WTC11 (cell line): ENCODE measurements at regions not wholly inside any gene's neighbourhood (a gene's known extent, or its start where the extent isn't known, plus 50 kb on each side); places are given as distances from the start of the nearest gene placed in this dataset.

Experiments
- ATAC-seq: fragments of 200-7000 bp; cut with Tn5 transposase; 2 replicates; pipeline ENCODE4 v1.10.0; 2021; ENCODE audit warnings: mild to moderate bottlenecking, moderate library complexity
- CTCF ChIA-PET: fragments of 300-600 bp; sonication (Branson Sonifier 250); formaldehyde crosslinking; loops from one replicate; lab custom pipeline; 2021; ENCODE audit warnings: antibody characterized with exemption; lab: Charles Lee
- POLR2A ChIA-PET: fragments of 350-600 bp; sonication (Branson Sonifier 250); formaldehyde crosslinking; loops from one replicate; lab custom pipeline; 2021; ENCODE audit warnings: antibody characterized with exemption; lab: Charles Lee
- DNase-seq: peaks from one replicate; pipeline ENCODE4 v3.0.0; 2021; ENCODE audit warnings: low spot score
- H3K27ac Mint-ChIP-seq: 2 replicates; pipeline ENCODE4 v1.8.0; 2021; ENCODE audit warnings: mixed read lengths
- H3K27me3 Mint-ChIP-seq: 2 replicates; pipeline ENCODE4 v1.8.0; 2021; ENCODE audit warnings: low read depth, mild to moderate bottlenecking, moderate library complexity, mixed read lengths
- H3K36me3 Mint-ChIP-seq: 2 replicates; pipeline ENCODE4 v1.8.0; 2021; ENCODE audit warnings: mixed read lengths
- H3K4me1 Mint-ChIP-seq: 2 replicates; pipeline ENCODE4 v1.8.0; 2022; ENCODE audit warnings: mixed read lengths
- H3K4me3 Mint-ChIP-seq: 2 replicates; pipeline ENCODE4 v1.8.0; 2021; ENCODE audit warnings: mild to moderate bottlenecking, moderate library complexity, mixed read lengths
- H3K9me3 Mint-ChIP-seq: 2 replicates; pipeline ENCODE4 v1.8.0; 2021; ENCODE audit warnings: mixed read lengths
- ELF4 ChIP-seq: sonication (generic); formaldehyde crosslinking; IDR thresholded peaks from 2 replicates; pipeline ENCODE4 v1.8.1; 2022; ENCODE audit warnings: low read depth, mild to moderate bottlenecking, moderate library complexity, missing genetic modification reagents
- MXD4 ChIP-seq: fragments of 250-450 bp; sonication (Bioruptor Pico); IDR thresholded peaks from 2 replicates; pipeline ENCODE4 v1.8.0; 2021; ENCODE audit warnings: mild to moderate bottlenecking, moderate library complexity, borderline replicate concordance
- MYBL2 ChIP-seq: sonication (generic); formaldehyde crosslinking; IDR thresholded peaks from 2 replicates; pipeline ENCODE4 v1.8.1; 2023; ENCODE audit warnings: mild to moderate bottlenecking, moderate library complexity, missing genetic modification reagents
- NFE2L1 ChIP-seq: sonication (generic); formaldehyde crosslinking; IDR thresholded peaks from 2 replicates; pipeline ENCODE4 v1.8.1; 2023; ENCODE audit warnings: missing genetic modification reagents
- RORB ChIP-seq: fragments of 250-450 bp; sonication (Bioruptor Pico); IDR thresholded peaks from 2 replicates; pipeline ENCODE4 v1.9.0; 2021; ENCODE audit warnings: mild to moderate bottlenecking
- ZNF396 ChIP-seq: fragments of 250-450 bp; sonication (Bioruptor Pico); IDR thresholded peaks from 2 replicates; pipeline ENCODE4 v1.8.0; 2021; ENCODE audit warnings: mild to moderate bottlenecking, moderate library complexity, borderline replicate concordance
- ZNF671 ChIP-seq: fragments of 250-450 bp; sonication (Bioruptor Pico); IDR thresholded peaks from 2 replicates; pipeline ENCODE4 v1.8.0; 2021; ENCODE audit warnings: mild to moderate bottlenecking
- TF ChIP-seq, protein P1 (sequence below): sonication (generic); formaldehyde crosslinking; IDR thresholded peaks from 2 replicates; pipeline ENCODE4 v1.8.0; 2022; ENCODE audit warnings: mild to moderate bottlenecking, missing genetic modification reagents
- TF ChIP-seq, protein P2 (sequence below): sonication (generic); formaldehyde crosslinking; IDR thresholded peaks from 2 replicates; pipeline ENCODE4 v1.8.0; 2022; ENCODE audit warnings: mild to moderate bottlenecking, missing genetic modification reagents
- TF ChIP-seq, protein P3 (sequence below): sonication (generic); formaldehyde crosslinking; IDR thresholded peaks from 2 replicates; pipeline ENCODE4 v1.8.1; 2023; ENCODE audit warnings: mild to moderate bottlenecking, moderate library complexity, missing genetic modification reagents
- TF ChIP-seq, protein P4 (sequence below): fragments of 250-450 bp; sonication (Bioruptor Pico); conservative IDR thresholded peaks from 2 replicates; pipeline ENCODE4 v1.9.0; 2021; ENCODE audit warnings: mild to moderate bottlenecking
- TF ChIP-seq, protein P5 (sequence below): fragments of 250-450 bp; sonication (Bioruptor Pico); IDR thresholded peaks from 2 replicates; pipeline ENCODE4 v1.9.0; 2021; ENCODE audit warnings: moderate library complexity, mild to moderate bottlenecking, inconsistent platforms, borderline replicate concordance
- TF ChIP-seq, protein P6 (sequence below): sonication (generic); formaldehyde crosslinking; IDR thresholded peaks from 2 replicates; pipeline ENCODE4 v1.8.0; 2023; ENCODE audit warnings: missing genetic modification reagents
- TF ChIP-seq, protein P7 (sequence below): sonication (generic); formaldehyde crosslinking; IDR thresholded peaks from 2 replicates; pipeline ENCODE4 v1.8.0; 2022; ENCODE audit warnings: mild to moderate bottlenecking, missing genetic modification reagents
- TF ChIP-seq, protein P8 (sequence below): fragments of 250-450 bp; sonication (Bioruptor Pico); IDR thresholded peaks from 2 replicates; pipeline ENCODE4 v2.1.2; 2022; ENCODE audit warnings: mild to moderate bottlenecking, moderate library complexity

DNA sequence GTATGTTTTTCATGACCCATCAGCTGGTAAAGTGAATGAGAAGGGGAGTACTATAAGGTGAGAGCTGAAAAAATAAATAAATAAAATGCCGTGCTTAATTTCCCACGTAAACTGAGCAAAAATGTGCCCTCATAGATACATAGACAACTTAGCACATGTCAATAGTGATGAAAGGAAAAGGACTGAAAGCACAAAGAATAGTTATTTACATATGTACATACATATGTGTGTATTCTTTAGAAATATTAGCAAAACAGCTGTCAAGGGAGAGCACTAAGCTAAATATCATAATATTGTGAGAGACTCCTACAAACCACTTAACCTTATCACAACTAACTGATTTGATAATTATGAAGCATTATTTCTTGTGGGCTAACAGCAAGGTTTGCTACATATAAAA, 213.6 kb upstream of the FTMT start:
- TF ChIP-seq, protein P1, sequence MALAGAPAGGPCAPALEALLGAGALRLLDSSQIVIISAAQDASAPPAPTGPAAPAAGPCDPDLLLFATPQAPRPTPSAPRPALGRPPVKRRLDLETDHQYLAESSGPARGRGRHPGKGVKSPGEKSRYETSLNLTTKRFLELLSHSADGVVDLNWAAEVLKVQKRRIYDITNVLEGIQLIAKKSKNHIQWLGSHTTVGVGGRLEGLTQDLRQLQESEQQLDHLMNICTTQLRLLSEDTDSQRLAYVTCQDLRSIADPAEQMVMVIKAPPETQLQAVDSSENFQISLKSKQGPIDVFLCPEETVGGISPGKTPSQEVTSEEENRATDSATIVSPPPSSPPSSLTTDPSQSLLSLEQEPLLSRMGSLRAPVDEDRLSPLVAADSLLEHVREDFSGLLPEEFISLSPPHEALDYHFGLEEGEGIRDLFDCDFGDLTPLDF (CRISPR knock-in tag) = no peak
- TF ChIP-seq MYBL2 (CRISPR knock-in tag) (no peak), ZNF396 (CRISPR knock-in tag) (no peak), ELF4 (CRISPR knock-in tag) (no peak), NFE2L1 (CRISPR knock-in tag) (no peak), MXD4 (CRISPR knock-in tag) (no peak)
- TF ChIP-seq, protein P2, sequence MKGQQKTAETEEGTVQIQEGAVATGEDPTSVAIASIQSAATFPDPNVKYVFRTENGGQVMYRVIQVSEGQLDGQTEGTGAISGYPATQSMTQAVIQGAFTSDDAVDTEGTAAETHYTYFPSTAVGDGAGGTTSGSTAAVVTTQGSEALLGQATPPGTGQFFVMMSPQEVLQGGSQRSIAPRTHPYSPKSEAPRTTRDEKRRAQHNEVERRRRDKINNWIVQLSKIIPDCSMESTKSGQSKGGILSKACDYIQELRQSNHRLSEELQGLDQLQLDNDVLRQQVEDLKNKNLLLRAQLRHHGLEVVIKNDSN (CRISPR knock-in tag) = no peak
- TF ChIP-seq, protein P3, sequence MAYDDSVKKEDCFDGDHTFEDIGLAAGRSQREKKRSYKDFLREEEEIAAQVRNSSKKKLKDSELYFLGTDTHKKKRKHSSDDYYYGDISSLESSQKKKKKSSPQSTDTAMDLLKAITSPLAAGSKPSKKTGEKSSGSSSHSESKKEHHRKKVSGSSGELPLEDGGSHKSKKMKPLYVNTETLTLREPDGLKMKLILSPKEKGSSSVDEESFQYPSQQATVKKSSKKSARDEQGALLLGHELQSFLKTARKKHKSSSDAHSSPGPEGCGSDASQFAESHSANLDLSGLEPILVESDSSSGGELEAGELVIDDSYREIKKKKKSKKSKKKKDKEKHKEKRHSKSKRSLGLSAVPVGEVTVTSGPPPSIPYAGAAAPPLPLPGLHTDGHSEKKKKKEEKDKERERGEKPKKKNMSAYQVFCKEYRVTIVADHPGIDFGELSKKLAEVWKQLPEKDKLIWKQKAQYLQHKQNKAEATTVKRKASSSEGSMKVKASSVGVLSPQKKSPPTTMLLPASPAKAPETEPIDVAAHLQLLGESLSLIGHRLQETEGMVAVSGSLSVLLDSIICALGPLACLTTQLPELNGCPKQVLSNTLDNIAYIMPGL (CRISPR knock-in tag) = no peak
- TF ChIP-seq, protein P4, sequence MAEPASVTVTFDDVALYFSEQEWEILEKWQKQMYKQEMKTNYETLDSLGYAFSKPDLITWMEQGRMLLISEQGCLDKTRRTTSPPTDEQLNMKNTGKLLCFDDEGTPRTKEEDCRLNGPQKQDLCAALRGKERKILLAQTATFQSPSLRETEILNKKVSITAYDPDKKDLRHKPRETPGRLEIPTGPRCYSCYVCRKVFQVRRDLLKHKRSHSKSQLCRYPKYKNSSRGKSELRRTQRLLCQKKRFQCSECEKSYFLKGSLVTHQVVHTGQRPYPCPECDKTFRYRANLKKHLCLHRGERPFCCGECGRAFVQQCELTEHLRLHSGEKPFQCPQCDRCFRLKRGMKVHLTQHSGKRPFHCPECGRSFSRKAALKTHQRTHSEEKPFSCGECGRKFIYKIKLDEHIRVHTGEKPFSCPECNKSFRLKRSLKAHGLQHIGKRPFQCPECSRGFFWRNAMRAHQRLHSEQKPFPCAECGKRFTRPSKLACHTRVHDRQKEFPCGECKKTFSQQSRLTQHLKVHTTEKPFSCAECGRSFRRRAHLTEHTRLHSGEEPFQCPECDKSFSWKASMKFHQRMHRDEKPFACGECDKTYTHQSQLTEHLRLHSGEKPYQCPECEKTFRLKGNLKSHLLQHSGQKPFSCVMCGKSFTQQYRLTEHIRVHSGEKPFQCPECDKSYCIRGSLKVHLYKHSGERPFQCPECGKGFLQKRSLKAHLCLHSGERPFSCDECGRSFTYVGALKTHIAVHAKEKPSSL = no peak
- TF ChIP-seq, protein P5, sequence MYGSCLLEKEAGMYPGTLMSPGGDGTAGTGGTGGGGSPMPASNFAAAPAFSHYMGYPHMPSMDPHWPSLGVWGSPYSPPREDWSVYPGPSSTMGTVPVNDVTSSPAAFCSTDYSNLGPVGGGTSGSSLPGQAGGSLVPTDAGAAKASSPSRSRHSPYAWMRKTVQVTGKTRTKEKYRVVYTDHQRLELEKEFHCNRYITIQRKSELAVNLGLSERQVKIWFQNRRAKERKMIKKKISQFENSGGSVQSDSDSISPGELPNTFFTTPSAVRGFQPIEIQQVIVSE (CRISPR knock-in tag) = no peak
- TF ChIP-seq, protein P6, sequence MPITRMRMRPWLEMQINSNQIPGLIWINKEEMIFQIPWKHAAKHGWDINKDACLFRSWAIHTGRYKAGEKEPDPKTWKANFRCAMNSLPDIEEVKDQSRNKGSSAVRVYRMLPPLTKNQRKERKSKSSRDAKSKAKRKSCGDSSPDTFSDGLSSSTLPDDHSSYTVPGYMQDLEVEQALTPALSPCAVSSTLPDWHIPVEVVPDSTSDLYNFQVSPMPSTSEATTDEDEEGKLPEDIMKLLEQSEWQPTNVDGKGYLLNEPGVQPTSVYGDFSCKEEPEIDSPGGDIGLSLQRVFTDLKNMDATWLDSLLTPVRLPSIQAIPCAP = no peak
- TF ChIP-seq, protein P7, sequence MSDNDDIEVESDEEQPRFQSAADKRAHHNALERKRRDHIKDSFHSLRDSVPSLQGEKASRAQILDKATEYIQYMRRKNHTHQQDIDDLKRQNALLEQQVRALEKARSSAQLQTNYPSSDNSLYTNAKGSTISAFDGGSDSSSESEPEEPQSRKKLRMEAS (CRISPR knock-in tag) = no peak
- TF ChIP-seq, protein P8, sequence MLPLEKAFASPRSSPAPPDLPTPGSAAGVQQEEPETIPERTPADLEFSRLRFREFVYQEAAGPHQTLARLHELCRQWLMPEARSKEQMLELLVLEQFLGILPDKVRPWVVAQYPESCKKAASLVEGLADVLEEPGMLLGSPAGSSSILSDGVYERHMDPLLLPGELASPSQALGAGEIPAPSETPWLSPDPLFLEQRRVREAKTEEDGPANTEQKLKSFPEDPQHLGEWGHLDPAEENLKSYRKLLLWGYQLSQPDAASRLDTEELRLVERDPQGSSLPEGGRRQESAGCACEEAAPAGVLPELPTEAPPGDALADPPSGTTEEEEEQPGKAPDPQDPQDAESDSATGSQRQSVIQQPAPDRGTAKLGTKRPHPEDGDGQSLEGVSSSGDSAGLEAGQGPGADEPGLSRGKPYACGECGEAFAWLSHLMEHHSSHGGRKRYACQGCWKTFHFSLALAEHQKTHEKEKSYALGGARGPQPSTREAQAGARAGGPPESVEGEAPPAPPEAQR (CRISPR knock-in tag) = no peak
- TF ChIP-seq, all 79 proteins: peak for 0
- ChIA-PET POLR2A (no interaction called here), CTCF (no interaction called here)
- Mint-ChIP-seq H3K9me3 (peaks cover 9% of the 10 kb centered on the region; the same call in 1 of the 2 replicates), H3K4me3 (no peak overlapping the region), H3K36me3 (no peaks in the 10 kb centered on the region), H3K27me3 (no peaks in the 10 kb centered on the region), H3K27ac (no peak overlapping the region), H3K4me1 (peaks cover 9% of the 10 kb centered on the region)
- DNase-seq (no peak), ATAC-seq (no peak)

DNA sequence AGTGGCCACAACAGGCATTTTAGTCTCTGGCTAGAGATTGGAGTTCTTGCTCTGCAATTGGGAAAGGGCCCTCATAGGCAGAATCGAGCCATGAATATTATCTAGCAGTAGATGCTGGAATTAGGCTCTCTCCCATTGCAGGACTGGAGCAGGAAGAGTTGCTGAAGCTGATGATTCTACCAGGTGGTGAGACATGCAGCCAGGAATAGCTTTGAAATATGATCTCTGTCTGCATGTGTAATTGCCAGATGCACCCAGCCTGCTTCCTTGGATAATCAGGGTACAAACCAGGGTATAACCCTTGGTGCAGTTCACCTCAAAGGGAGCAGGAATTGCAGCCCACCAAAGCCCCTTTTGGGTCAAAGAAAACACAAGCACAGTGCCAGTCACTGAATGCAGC, 211.4 kb upstream of the FTMT start:
- no peak for DNase-seq
- ChIA-PET CTCF (no interaction called here), POLR2A (no interaction called here)
- no peak overlapping the region for H3K27ac Mint-ChIP-seq
- no peak overlapping the region for H3K4me3 Mint-ChIP-seq
- no peak for TF ChIP-seq ZNF671
- TF ChIP-seq RORB (CRISPR knock-in tag) = no peak
- no peaks in the 10 kb centered on the region for H3K27me3 Mint-ChIP-seq
- H3K36me3 Mint-ChIP-seq = no peaks in the 10 kb centered on the region
- no peak for ATAC-seq
- peaks cover 9% of the 10 kb centered on the region for H3K4me1 Mint-ChIP-seq
- peaks cover 11% of the 10 kb centered on the region for H3K9me3 Mint-ChIP-seq
